Mucosa of stomach (tissue), 1 donor: ENCODE measurements at regions not wholly inside any gene's neighbourhood (a gene's known extent, or its start where the extent isn't known, plus 50 kb on each side); places are given as distances from the start of the nearest gene placed in this dataset.

Experiments
- H3K27me3 ChIP-seq: one replicate; pipeline ENCODE4 v1.7.0; 2013; ENCODE audit warnings: mild to moderate bottlenecking, low read length; ENCODE audit not compliant: control insufficient read depth, insufficient read depth
- H3K36me3 ChIP-seq: one replicate; pipeline ENCODE4 v1.7.0; 2013; ENCODE audit warnings: low read length; ENCODE audit not compliant: control insufficient read depth, insufficient read depth
- H3K4me1 ChIP-seq: one replicate; pipeline ENCODE4 v1.7.0; 2013; ENCODE audit warnings: mild to moderate bottlenecking, low read length; ENCODE audit not compliant: control insufficient read depth, insufficient read depth
- H3K4me3 ChIP-seq: one replicate; pipeline ENCODE4 v1.7.0; 2013; ENCODE audit warnings: low read length
- H3K9ac ChIP-seq: one replicate; pipeline ENCODE4 v1.7.0; 2013; ENCODE audit warnings: mild to moderate bottlenecking, low read length, moderate library complexity
- H3K9me3 ChIP-seq: one replicate; pipeline ENCODE4 v1.7.0; 2013; ENCODE audit warnings: mild to moderate bottlenecking, low read length, moderate library complexity; ENCODE audit not compliant: control insufficient read depth
- donor health status: Pancreatic carcinoma.

GRCh38 chr22:48054596-48054995, 1292.1 kb downstream of the TBC1D22A start:
- no peaks in the 10 kb centered on the region for H3K4me1 ChIP-seq
- H3K9ac ChIP-seq: no peak overlapping the region
- no peaks in the 10 kb centered on the region for H3K36me3 ChIP-seq
- no peak overlapping the region for H3K4me3 ChIP-seq
- H3K27me3 ChIP-seq: no peaks in the 10 kb centered on the region
- H3K9me3 ChIP-seq: no peaks in the 10 kb centered on the region

- Histone ChIP-seq H3K9me3 (no peaks in the 10 kb centered on the region), H3K4me3 (no peak overlapping the region), H3K9ac (no peak overlapping the region), H3K36me3 (no peaks in the 10 kb centered on the region), H3K4me1 (no peaks in the 10 kb centered on the region), H3K27me3 (no peaks in the 10 kb centered on the region)
Measured at GRCh38 chr22:48053973-48054372, 1291.5 kb downstream of the TBC1D22A start.

- Histone ChIP-seq H3K4me1 (no peaks in the 10 kb centered on the region), H3K9ac (no peak overlapping the region), H3K27me3 (no peaks in the 10 kb centered on the region), H3K4me3 (no peak overlapping the region), H3K9me3 (no peaks in the 10 kb centered on the region), H3K36me3 (no peaks in the 10 kb centered on the region)
Measured at GRCh38 chr22:48053486-48053885, 1291.0 kb downstream of the TBC1D22A start.

- H3K4me3 ChIP-seq: no peak overlapping the region
- no peaks in the 10 kb centered on the region for H3K4me1 ChIP-seq
- H3K9me3 ChIP-seq: no peaks in the 10 kb centered on the region
- H3K9ac ChIP-seq: no peak overlapping the region
- no peaks in the 10 kb centered on the region for H3K27me3 ChIP-seq
- no peaks in the 10 kb centered on the region for H3K36me3 ChIP-seq
Measured at GRCh38 chr22:48052621-48052890, 1290.1 kb downstream of the TBC1D22A start.

- H3K9ac ChIP-seq: no peak overlapping the region
- no peaks in the 10 kb centered on the region for H3K27me3 ChIP-seq
- H3K9me3 ChIP-seq: no peaks in the 10 kb centered on the region
- no peaks in the 10 kb centered on the region for H3K4me1 ChIP-seq
- no peaks in the 10 kb centered on the region for H3K36me3 ChIP-seq
- no peak overlapping the region for H3K4me3 ChIP-seq
Measured at GRCh38 chr22:48051796-48052620, 1289.6 kb downstream of the TBC1D22A start.

- Histone ChIP-seq H3K9ac (no peak overlapping the region), H3K9me3 (no peaks in the 10 kb centered on the region), H3K4me1 (no peaks in the 10 kb centered on the region), H3K36me3 (no peaks in the 10 kb centered on the region), H3K27me3 (no peaks in the 10 kb centered on the region), H3K4me3 (no peak overlapping the region)
Measured at GRCh38 chr22:48050836-48051235, 1288.4 kb downstream of the TBC1D22A start.

- H3K4me3 ChIP-seq: no peak overlapping the region
- H3K27me3 ChIP-seq: no peaks in the 10 kb centered on the region
- no peaks in the 10 kb centered on the region for H3K4me1 ChIP-seq
- H3K9me3 ChIP-seq: no peaks in the 10 kb centered on the region
- H3K9ac ChIP-seq: no peak overlapping the region
- H3K36me3 ChIP-seq: no peaks in the 10 kb centered on the region
Measured at GRCh38 chr22:48049116-48049515, 1286.7 kb downstream of the TBC1D22A start.

- no peak overlapping the region for H3K9ac ChIP-seq
- no peaks in the 10 kb centered on the region for H3K27me3 ChIP-seq
- no peaks in the 10 kb centered on the region for H3K36me3 ChIP-seq
- H3K4me3 ChIP-seq: no peak overlapping the region
- no peaks in the 10 kb centered on the region for H3K9me3 ChIP-seq
- H3K4me1 ChIP-seq: no peaks in the 10 kb centered on the region
Measured at GRCh38 chr22:48047722-48048500, 1285.5 kb downstream of the TBC1D22A start.

- Histone ChIP-seq H3K9me3 (no peaks in the 10 kb centered on the region), H3K27me3 (no peaks in the 10 kb centered on the region), H3K4me3 (no peak overlapping the region), H3K4me1 (no peaks in the 10 kb centered on the region), H3K36me3 (no peaks in the 10 kb centered on the region), H3K9ac (no peak overlapping the region)
Measured at GRCh38 chr22:48045369-48045768, 1282.9 kb downstream of the TBC1D22A start.

GRCh38 chr22:48044487-48045060, 1282.1 kb downstream of the TBC1D22A start:
- Histone ChIP-seq H3K27me3 (no peaks in the 10 kb centered on the region), H3K9me3 (no peaks in the 10 kb centered on the region), H3K9ac (no peak overlapping the region), H3K4me1 (no peaks in the 10 kb centered on the region), H3K4me3 (no peak overlapping the region), H3K36me3 (no peaks in the 10 kb centered on the region)

GRCh38 chr22:48043581-48043980, 1281.1 kb downstream of the TBC1D22A start:
- H3K4me1 ChIP-seq: no peaks in the 10 kb centered on the region
- H3K4me3 ChIP-seq: no peak overlapping the region
- no peaks in the 10 kb centered on the region for H3K36me3 ChIP-seq
- no peak overlapping the region for H3K9ac ChIP-seq
- no peaks in the 10 kb centered on the region for H3K27me3 ChIP-seq
- H3K9me3 ChIP-seq: no peaks in the 10 kb centered on the region

- Histone ChIP-seq H3K9ac (no peak overlapping the region), H3K4me3 (no peak overlapping the region), H3K9me3 (no peaks in the 10 kb centered on the region), H3K36me3 (no peaks in the 10 kb centered on the region), H3K27me3 (no peaks in the 10 kb centered on the region), H3K4me1 (no peaks in the 10 kb centered on the region)
Measured at GRCh38 chr22:48042621-48043395, 1280.4 kb downstream of the TBC1D22A start.
